SK-N-SH (cell line): ENCODE measurements at regions not wholly inside any gene's neighbourhood (a gene's known extent, or its start where the extent isn't known, plus 50 kb on each side); places are given as distances from the start of the nearest gene placed in this dataset.

Experiments used
- CTCF ChIA-PET: fragments of 300-600, 350-600 bp; formaldehyde crosslinking; extraction: SDS; loops from one replicate; lab custom pipeline; 2021; lab: Yijun Ruan, JAX
- POLR2A ChIA-PET: fragments of 350-600 bp; sonication (Branson Sonifier 250); formaldehyde crosslinking; extraction: SDS; loops from one replicate; lab custom pipeline; 2020; ENCODE audit warnings: antibody characterized with exemption, inconsistent platforms; lab: Yijun Ruan, JAX
- DNase-seq: peaks from one replicate; pipeline ENCODE4 v3.0.0; 2012
- H2AFZ ChIP-seq: fragments of 200-600 bp; sonication (generic); 2 replicates; pipeline ENCODE4 v1.8.1; 2016; ENCODE audit warnings: antibody characterized with exemption, mild to moderate bottlenecking, low read depth
- H3F3A ChIP-seq: fragments of 200-600 bp; sonication (generic); replicated peaks from 2 replicates; pipeline ENCODE3; 2016; ENCODE audit warnings: antibody characterized with exemption, mild to moderate bottlenecking; ENCODE audit not compliant: insufficient read depth
- H3K27ac ChIP-seq, 2 experiments: fragments of 200-500 bp in 1 of 2; fragments of 200-600 bp in 1 of 2; sonication (Bioruptor generic) in 1 of 2; sonication (generic), shearing (Covaris generic) in 1 of 2; 2 replicates each; pipeline versions ENCODE4 v1.5.1 to v1.6.1; 2014 to 2016; ENCODE audit warnings: low read depth in 2 of 2, inconsistent platforms in 1 of 2, low read length in 1 of 2, mild to moderate bottlenecking in 1 of 2, mixed read lengths in 1 of 2
- H3K27me3 ChIP-seq: fragments of 200-600 bp; sonication (generic), shearing (Covaris generic); 2 replicates; pipeline ENCODE4 v1.6.1; 2016; ENCODE audit warnings: mixed run types; ENCODE audit not compliant: insufficient read depth
- H3K36me3 ChIP-seq, 2 experiments: fragments of 200-500 bp in 1 of 2; fragments of 200-600 bp in 1 of 2; sonication (Bioruptor generic) in 1 of 2; sonication (generic) in 1 of 2; replicated peaks in 1 of 2; 2 replicates each; pipeline versions ENCODE3 to v1.5.1; 2014 to 2016; ENCODE audit warnings: low read length in 1 of 2, mild to moderate bottlenecking in 1 of 2; ENCODE audit not compliant: insufficient read depth in 2 of 2, control insufficient read depth in 1 of 2
- H3K4me1 ChIP-seq, 2 experiments: fragments of 200-500 bp in 1 of 2; fragments of 200-600 bp in 1 of 2; sonication (Bioruptor generic) in 1 of 2; sonication (generic), shearing (Covaris generic) in 1 of 2; 2 replicates each; pipeline versions ENCODE4 v1.5.1 to v1.6.1; 2014 to 2016; ENCODE audit warnings: low read depth in 1 of 2, low read length in 1 of 2, mixed run types in 1 of 2; ENCODE audit not compliant: insufficient read depth in 2 of 2, control insufficient read depth in 1 of 2
- H3K4me2 ChIP-seq: fragments of 200-600 bp; sonication (generic), shearing (Covaris generic); 2 replicates; pipeline ENCODE4 v1.6.1; 2017; ENCODE audit warnings: mixed run types
- H3K4me3 ChIP-seq, 2 experiments: fragments of 200-500 bp in 1 of 2; fragments of 200-600 bp in 1 of 2; sonication (Bioruptor generic) in 1 of 2; sonication (generic), shearing (Covaris generic) in 1 of 2; 2 replicates each; pipeline versions ENCODE4 v1.5.1 to v1.8.1; 2014 to 2016; ENCODE audit warnings: low read depth in 2 of 2, inconsistent platforms in 1 of 2, low read length in 1 of 2, mild to moderate bottlenecking in 1 of 2, mixed read lengths in 1 of 2, moderate library complexity in 1 of 2
- H3K79me2 ChIP-seq: fragments of 200-600 bp; sonication (generic); 2 replicates; pipeline ENCODE4 v1.8.1; 2017; ENCODE audit warnings: mild to moderate bottlenecking; ENCODE audit not compliant: insufficient read depth
- H3K9ac ChIP-seq: fragments of 200-600 bp; sonication (generic); 2 replicates; pipeline ENCODE4 v1.6.1; 2017; ENCODE audit warnings: mixed run types
- H3K9me2 ChIP-seq: fragments of 200-600 bp; sonication (generic); 2 replicates; pipeline ENCODE4 v1.6.1; 2017; ENCODE audit warnings: mixed run types
- H3K9me3 ChIP-seq: fragments of 200-600 bp; sonication (generic); 2 replicates; pipeline ENCODE4 v1.6.1; 2017; ENCODE audit warnings: mixed run types, mild to moderate bottlenecking, moderate library complexity
- H4K20me1 ChIP-seq: fragments of 200-600 bp; sonication (generic); 2 replicates; pipeline ENCODE4 v1.6.1; 2017; ENCODE audit warnings: mild to moderate bottlenecking, mixed run types; ENCODE audit not compliant: insufficient read depth
- CHD2 ChIP-seq: fragments of 150-350 bp; IDR thresholded peaks from 2 replicates; pipeline ENCODE4 v1.6.1; 2018; ENCODE audit warnings: low read length; ENCODE audit not compliant: partially characterized antibody
- EP300 ChIP-seq, 2 experiments: IDR thresholded peaks; 2 replicates each; pipeline versions ENCODE4 v1.4.0 to v1.6.1; 2012; ENCODE audit warnings: borderline replicate concordance in 1 of 2, low read depth in 1 of 2, low read length in 1 of 2
- EZH2phosphoT487 ChIP-seq: fragments of 200-600 bp; sonication (generic); IDR thresholded peaks from 2 replicates; pipeline ENCODE4 v1.6.1; 2017; ENCODE audit warnings: low read depth, mixed run types, mild to moderate bottlenecking, antibody characterized with exemption, moderate library complexity, borderline replicate concordance
- MXI1 ChIP-seq: IDR thresholded peaks from 2 replicates; pipeline ENCODE4 v1.6.1; 2012; ENCODE audit warnings: mild to moderate bottlenecking, low read depth, low read length, improper control_type of control experiment
- RAD21 ChIP-seq: IDR thresholded peaks from 2 replicates; pipeline ENCODE4 v1.6.1; 2012; ENCODE audit warnings: mild to moderate bottlenecking, low read length
- RCOR1 ChIP-seq: fragments of 150-350 bp; IDR thresholded peaks from 2 replicates; pipeline ENCODE4 v1.6.1; 2017; ENCODE audit warnings: antibody characterized with exemption, low read length
- RFX5 ChIP-seq: IDR thresholded peaks from 2 replicates; pipeline ENCODE4 v1.6.1; 2012; ENCODE audit warnings: mild to moderate bottlenecking, improper control_type of control experiment, low read length
- RXRA ChIP-seq: IDR thresholded peaks from 2 replicates; pipeline ENCODE4 v1.4.0; 2012; ENCODE audit warnings: low read depth, mild to moderate bottlenecking, borderline replicate concordance
- TEAD4 ChIP-seq: IDR thresholded peaks from 2 replicates; pipeline ENCODE4 v1.4.0; 2012; ENCODE audit warnings: mild to moderate bottlenecking, borderline replicate concordance; ENCODE audit not compliant: insufficient read depth
- YY1 ChIP-seq: IDR thresholded peaks from 2 replicates; pipeline ENCODE4 v1.4.0; 2012; ENCODE audit warnings: low read depth, mild to moderate bottlenecking
- WGBS: methylation state at CpG from one replicate; pipeline ENCODE4 v1.1.6; 2017; ENCODE audit warnings: low lambda C conversion rate; 5-methylcytosine and 5-hydroxymethylcytosine counted together
- TF ChIP-seq, protein P1 (sequence below): IDR thresholded peaks from 2 replicates; pipeline ENCODE4 v1.4.0; 2012; ENCODE audit warnings: low read depth
- TF ChIP-seq, protein P2 (sequence below): IDR thresholded peaks from 2 replicates; pipeline ENCODE4 v1.6.1; 2012; ENCODE audit warnings: mild to moderate bottlenecking, low read depth, low read length, moderate library complexity

DNA sequence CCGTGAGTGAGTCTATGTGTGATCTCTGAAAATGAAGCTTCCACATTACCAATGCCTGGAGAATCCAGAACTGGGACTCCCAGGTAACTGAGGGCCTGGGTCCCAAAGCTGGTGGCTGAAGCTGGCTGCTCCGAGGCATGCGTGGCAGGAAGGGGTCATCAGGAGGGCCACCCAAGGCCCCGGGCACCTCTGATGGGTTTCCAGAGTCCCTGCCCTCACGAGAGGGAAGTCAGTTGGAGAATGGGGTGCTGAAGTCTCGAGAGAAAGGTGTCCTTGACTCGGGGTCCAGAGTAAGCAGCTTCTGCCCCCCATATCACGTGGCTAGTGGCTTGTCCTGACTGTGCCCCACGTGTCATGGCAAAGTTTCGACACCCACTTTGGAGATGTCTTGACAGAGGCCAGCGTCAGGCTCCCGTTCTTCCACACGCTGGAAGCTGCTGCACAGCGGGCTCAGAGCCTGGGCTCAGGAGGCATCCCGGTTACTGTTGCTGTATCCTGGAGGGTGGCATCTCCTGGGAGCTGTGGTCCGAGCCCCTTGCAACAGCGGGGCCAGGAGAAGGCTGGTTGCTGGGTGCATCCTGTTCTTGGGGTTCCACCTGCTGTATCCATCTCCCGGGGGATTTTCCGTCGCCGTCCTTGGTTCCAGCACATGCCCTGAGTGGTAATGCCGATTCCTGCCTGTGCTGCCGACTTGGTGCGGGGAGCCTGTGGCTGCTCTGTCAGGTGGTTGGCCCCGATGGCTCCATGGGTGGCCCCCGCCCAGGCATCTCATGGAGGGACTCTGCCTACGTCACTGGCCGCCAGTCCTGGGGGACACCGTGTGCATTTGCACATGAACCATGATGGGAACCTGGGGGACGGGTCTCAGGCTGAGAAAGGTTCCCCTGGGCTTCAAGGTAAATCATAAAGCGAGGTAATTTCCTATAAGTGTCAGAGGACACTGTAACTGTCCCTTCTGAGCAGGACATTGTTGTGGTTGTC is 183.3 kb upstream of the HDAC4 start:
- no peaks in the 10 kb centered on the region for H3K79me2 ChIP-seq
- no peak overlapping the region for H3K4me3 ChIP-seq
- no peaks in the 10 kb centered on the region for H3K27me3 ChIP-seq
- no peaks in the 10 kb centered on the region for H4K20me1 ChIP-seq
- no peaks in the 10 kb centered on the region for H3K36me3 ChIP-seq
- WGBS = 39% methylated on average over 21 of the region's 31 CpGs
- CTCF ChIA-PET = no interaction called here
- H2AFZ ChIP-seq = no peak overlapping the region
- no peaks in the 10 kb centered on the region for H3K9me3 ChIP-seq
- no peak overlapping the region for H3K4me2 ChIP-seq
- no peak overlapping the region for H3K27ac ChIP-seq
- peaks cover 0 to 24% of the 10 kb centered on the region in 2 experiments; a peak in 1 of 4 replicates for H3K4me1 ChIP-seq
- no peak overlapping the region for H3K9ac ChIP-seq
- no peaks in the 10 kb centered on the region for H3K9me2 ChIP-seq
- TF ChIP-seq TEAD4 (no peak), CHD2 (no peak), MXI1 (no peak), RCOR1 (no peak), RXRA (no peak), EZH2phosphoT487 (no peak), RAD21 (no peak), YY1 (no peak), RFX5 (no peak), EP300 (IDR thresholded peaks at IDR 0.05; ENCODE audit: borderline replicate concordance in 1 of 2, low read depth in 1 of 2, low read length in 1 of 2) (no peak)
- TF ChIP-seq, protein P1, sequence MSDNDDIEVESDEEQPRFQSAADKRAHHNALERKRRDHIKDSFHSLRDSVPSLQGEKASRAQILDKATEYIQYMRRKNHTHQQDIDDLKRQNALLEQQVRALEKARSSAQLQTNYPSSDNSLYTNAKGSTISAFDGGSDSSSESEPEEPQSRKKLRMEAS = no peak
- TF ChIP-seq, protein P2, sequence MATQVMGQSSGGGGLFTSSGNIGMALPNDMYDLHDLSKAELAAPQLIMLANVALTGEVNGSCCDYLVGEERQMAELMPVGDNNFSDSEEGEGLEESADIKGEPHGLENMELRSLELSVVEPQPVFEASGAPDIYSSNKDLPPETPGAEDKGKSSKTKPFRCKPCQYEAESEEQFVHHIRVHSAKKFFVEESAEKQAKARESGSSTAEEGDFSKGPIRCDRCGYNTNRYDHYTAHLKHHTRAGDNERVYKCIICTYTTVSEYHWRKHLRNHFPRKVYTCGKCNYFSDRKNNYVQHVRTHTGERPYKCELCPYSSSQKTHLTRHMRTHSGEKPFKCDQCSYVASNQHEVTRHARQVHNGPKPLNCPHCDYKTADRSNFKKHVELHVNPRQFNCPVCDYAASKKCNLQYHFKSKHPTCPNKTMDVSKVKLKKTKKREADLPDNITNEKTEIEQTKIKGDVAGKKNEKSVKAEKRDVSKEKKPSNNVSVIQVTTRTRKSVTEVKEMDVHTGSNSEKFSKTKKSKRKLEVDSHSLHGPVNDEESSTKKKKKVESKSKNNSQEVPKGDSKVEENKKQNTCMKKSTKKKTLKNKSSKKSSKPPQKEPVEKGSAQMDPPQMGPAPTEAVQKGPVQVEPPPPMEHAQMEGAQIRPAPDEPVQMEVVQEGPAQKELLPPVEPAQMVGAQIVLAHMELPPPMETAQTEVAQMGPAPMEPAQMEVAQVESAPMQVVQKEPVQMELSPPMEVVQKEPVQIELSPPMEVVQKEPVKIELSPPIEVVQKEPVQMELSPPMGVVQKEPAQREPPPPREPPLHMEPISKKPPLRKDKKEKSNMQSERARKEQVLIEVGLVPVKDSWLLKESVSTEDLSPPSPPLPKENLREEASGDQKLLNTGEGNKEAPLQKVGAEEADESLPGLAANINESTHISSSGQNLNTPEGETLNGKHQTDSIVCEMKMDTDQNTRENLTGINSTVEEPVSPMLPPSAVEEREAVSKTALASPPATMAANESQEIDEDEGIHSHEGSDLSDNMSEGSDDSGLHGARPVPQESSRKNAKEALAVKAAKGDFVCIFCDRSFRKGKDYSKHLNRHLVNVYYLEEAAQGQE = no peak
- no peak for DNase-seq
- POLR2A ChIA-PET = no interaction called here
- no peaks in the 10 kb centered on the region for H3F3A ChIP-seq
